GM23338 (cell line): ENCODE measurements at regions not wholly inside any gene's neighbourhood (a gene's known extent, or its start where the extent isn't known, plus 50 kb on each side); places are given as distances from the start of the nearest gene placed in this dataset.

ENCODE experiments used
- ATAC-seq: fragments of 200-7000 bp; cut with Tn5 transposase; 3 replicates; pipeline ENCODE4 v1.9.1; 2020
- DNase-seq: peaks from one replicate; pipeline ENCODE4 v3.0.0-alpha.2; 2015; ENCODE audit warnings: low spot score
- H2AFZ ChIP-seq: fragments of 200-600 bp; sonication (generic); 2 replicates; pipeline ENCODE4 v1.8.0; 2016; ENCODE audit warnings: antibody characterized with exemption, mild to moderate bottlenecking, moderate library complexity
- H3F3A ChIP-seq: fragments of 200-600 bp; sonication (generic); replicated peaks from 2 replicates; pipeline ENCODE4 v1.8.0; 2017; ENCODE audit warnings: antibody characterized with exemption, mixed run types, low read depth
- H3K27ac ChIP-seq: fragments of 200-600 bp; sonication (generic); 2 replicates; pipeline ENCODE4 v1.6.1; 2016; ENCODE audit warnings: low read depth
- H3K27me3 ChIP-seq: fragments of 200-600 bp; sonication (generic); 2 replicates; pipeline ENCODE4 v1.8.0; 2016; ENCODE audit warnings: mild to moderate bottlenecking, mixed run types, moderate library complexity; ENCODE audit not compliant: insufficient read depth
- H3K36me3 ChIP-seq: fragments of 200-600 bp; sonication (generic); 2 replicates; pipeline ENCODE4 v1.8.0; 2016; ENCODE audit warnings: mild to moderate bottlenecking; ENCODE audit not compliant: insufficient read depth
- H3K4me1 ChIP-seq: fragments of 200-600 bp; sonication (generic); 2 replicates; pipeline ENCODE4 v1.8.0; 2016; ENCODE audit warnings: mild to moderate bottlenecking, moderate library complexity; ENCODE audit not compliant: insufficient read depth
- H3K4me2 ChIP-seq: fragments of 200-600 bp; sonication (generic); 2 replicates; pipeline ENCODE4 v1.7.1; 2017; ENCODE audit warnings: mixed run types
- H3K4me3 ChIP-seq: fragments of 200-600 bp; sonication (generic); 2 replicates; pipeline ENCODE4 v1.6.1; 2016; ENCODE audit warnings: mixed run types
- H3K79me2 ChIP-seq: fragments of 200-600 bp; sonication (generic); replicated peaks from 2 replicates; pipeline ENCODE4 v1.8.0; 2017; ENCODE audit warnings: mild to moderate bottlenecking; ENCODE audit not compliant: insufficient read depth
- H3K9me2 ChIP-seq: fragments of 200-600 bp; sonication (generic); 2 replicates; pipeline ENCODE4 v1.8.0; 2017; ENCODE audit not compliant: insufficient read depth
- H4K20me1 ChIP-seq: fragments of 200-600 bp; sonication (generic); replicated peaks from 2 replicates; pipeline ENCODE4 v1.8.0; 2017; ENCODE audit warnings: mild to moderate bottlenecking; ENCODE audit not compliant: insufficient read depth
- H3K27ac Mint-ChIP-seq: 2 replicates; pipeline ENCODE4 v1.8.0; 2020; ENCODE audit warnings: inconsistent platforms, mild to moderate bottlenecking, moderate library complexity, mixed read lengths
- H3K27me3 Mint-ChIP-seq: 3 replicates; pipeline ENCODE4 v1.8.0; 2022; ENCODE audit warnings: low read depth, mild to moderate bottlenecking, moderate library complexity, mixed read lengths, inconsistent platforms; ENCODE audit not compliant: insufficient read depth, poor library complexity
- H3K36me3 Mint-ChIP-seq: 3 replicates; pipeline ENCODE4 v1.8.0; 2021; ENCODE audit warnings: low read depth, mild to moderate bottlenecking, inconsistent platforms, moderate library complexity, mixed read lengths
- H3K4me1 Mint-ChIP-seq: 3 replicates; pipeline ENCODE4 v1.8.0; 2020; ENCODE audit warnings: mild to moderate bottlenecking, inconsistent platforms, mixed read lengths
- H3K4me3 Mint-ChIP-seq: 3 replicates; pipeline ENCODE4 v1.8.0; 2021; ENCODE audit warnings: moderate library complexity, mild to moderate bottlenecking, inconsistent platforms, mixed read lengths
- H3K9me3 Mint-ChIP-seq: 3 replicates; pipeline ENCODE4 v1.8.0; 2020; ENCODE audit warnings: moderate library complexity, mild to moderate bottlenecking, inconsistent platforms, mixed read lengths
- CREB1 ChIP-seq: fragments of 250-450 bp; sonication (Bioruptor Pico); IDR thresholded peaks from 2 replicates; pipeline ENCODE4 v1.5.0; 2020; ENCODE audit warnings: low read depth, mild to moderate bottlenecking, moderate library complexity
- EZH2 ChIP-seq: fragments of 200-600 bp; sonication (generic); IDR thresholded peaks from one replicate; pipeline ENCODE4 v1.8.0; 2017; ENCODE audit warnings: antibody characterized with exemption, mild to moderate bottlenecking, low read depth; ENCODE audit not compliant: unreplicated experiment
- EZH2phosphoT487 ChIP-seq: fragments of 200-600 bp; sonication (generic); IDR thresholded peaks from one replicate; pipeline ENCODE4 v1.8.1; 2018; ENCODE audit warnings: antibody characterized with exemption; ENCODE audit not compliant: unreplicated experiment
- JUNB ChIP-seq: IDR thresholded peaks from one replicate; pipeline ENCODE4 v1.6.1; 2016; ENCODE audit warnings: antibody characterized with exemption; ENCODE audit not compliant: unreplicated experiment
- NANOG ChIP-seq: IDR thresholded peaks from 2 replicates; pipeline ENCODE4 v1.6.1; 2016; ENCODE audit warnings: antibody characterized with exemption, borderline replicate concordance
- POLR2AphosphoS5 ChIP-seq: IDR thresholded peaks from 2 replicates; pipeline ENCODE4 v1.6.1; 2016; ENCODE audit warnings: antibody characterized with exemption, low read depth
- REST ChIP-seq: IDR thresholded peaks from one replicate; pipeline ENCODE4 v1.6.1; 2018; ENCODE audit warnings: antibody characterized with exemption; ENCODE audit not compliant: unreplicated experiment
- STAT1 ChIP-seq: IDR thresholded peaks from one replicate; pipeline ENCODE4 v1.6.1; 2016; ENCODE audit warnings: antibody characterized with exemption; ENCODE audit not compliant: unreplicated experiment
- ZNF114 ChIP-seq: fragments of 250-450 bp; sonication (Bioruptor Pico); IDR thresholded peaks from 2 replicates; pipeline ENCODE4 v1.5.0; 2020; ENCODE audit warnings: mild to moderate bottlenecking, moderate library complexity
- ZNF331 ChIP-seq: fragments of 250-450 bp; sonication (Bioruptor Pico); IDR thresholded peaks from 2 replicates; pipeline ENCODE4 v1.5.0; 2020; ENCODE audit warnings: low read depth, mild to moderate bottlenecking, moderate library complexity
- ZNF462 ChIP-seq: fragments of 250-450 bp; sonication (Bioruptor Pico); IDR thresholded peaks from 2 replicates; pipeline ENCODE4 v1.5.0; 2020; ENCODE audit warnings: mild to moderate bottlenecking, moderate library complexity
- TF ChIP-seq, protein P1 (sequence below), 2 experiments: fragments of 200-600 bp in 1 of 2; sonication (generic) in 1 of 2; conservative IDR thresholded peaks; 2 replicates each; pipeline versions ENCODE4 v1.5.1 to v1.6.1; 2016 to 2017; ENCODE audit warnings: antibody characterized with exemption in 2 of 2, low read depth in 2 of 2, mild to moderate bottlenecking in 2 of 2, moderate library complexity in 1 of 2
- TF ChIP-seq, protein P2 (sequence below): IDR thresholded peaks from 2 replicates; pipeline ENCODE4 v1.6.1; 2016; ENCODE audit warnings: antibody characterized with exemption

DNA sequence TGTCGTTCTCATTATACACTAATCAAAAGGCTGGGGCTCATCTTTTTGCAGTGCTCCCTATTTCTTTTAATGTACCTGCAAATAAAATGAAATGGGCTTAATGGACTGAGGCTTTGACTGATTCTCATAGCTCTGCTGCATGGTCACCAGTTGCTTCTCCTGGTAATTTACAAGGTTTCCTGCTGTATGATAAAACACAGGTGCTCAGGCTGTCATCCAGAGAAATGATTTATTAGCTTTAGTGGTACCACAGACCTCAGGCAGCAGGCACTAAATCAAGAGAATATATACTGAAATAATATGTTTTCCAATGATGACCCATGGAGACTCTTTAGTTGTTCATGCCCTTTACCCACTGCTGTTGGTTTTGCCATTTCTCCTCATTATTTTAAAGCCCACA is 137.7 kb downstream of the C4orf33 start:
- Mint-ChIP-seq H3K4me1 (peaks cover 3% of the 10 kb centered on the region; the same call in 2 of the 3 replicates), H3K4me3 (no peak overlapping the region), H3K27me3 (no peaks in the 10 kb centered on the region), H3K27ac (no peak overlapping the region), H3K36me3 (no peaks in the 10 kb centered on the region), H3K9me3 (no peaks in the 10 kb centered on the region)
- no peaks in the 10 kb centered on the region for H3K79me2 ChIP-seq
- no peak for ATAC-seq
- H3K4me3 ChIP-seq = no peak overlapping the region
- no peak overlapping the region for H3K27ac ChIP-seq
- TF ChIP-seq, protein P1, sequence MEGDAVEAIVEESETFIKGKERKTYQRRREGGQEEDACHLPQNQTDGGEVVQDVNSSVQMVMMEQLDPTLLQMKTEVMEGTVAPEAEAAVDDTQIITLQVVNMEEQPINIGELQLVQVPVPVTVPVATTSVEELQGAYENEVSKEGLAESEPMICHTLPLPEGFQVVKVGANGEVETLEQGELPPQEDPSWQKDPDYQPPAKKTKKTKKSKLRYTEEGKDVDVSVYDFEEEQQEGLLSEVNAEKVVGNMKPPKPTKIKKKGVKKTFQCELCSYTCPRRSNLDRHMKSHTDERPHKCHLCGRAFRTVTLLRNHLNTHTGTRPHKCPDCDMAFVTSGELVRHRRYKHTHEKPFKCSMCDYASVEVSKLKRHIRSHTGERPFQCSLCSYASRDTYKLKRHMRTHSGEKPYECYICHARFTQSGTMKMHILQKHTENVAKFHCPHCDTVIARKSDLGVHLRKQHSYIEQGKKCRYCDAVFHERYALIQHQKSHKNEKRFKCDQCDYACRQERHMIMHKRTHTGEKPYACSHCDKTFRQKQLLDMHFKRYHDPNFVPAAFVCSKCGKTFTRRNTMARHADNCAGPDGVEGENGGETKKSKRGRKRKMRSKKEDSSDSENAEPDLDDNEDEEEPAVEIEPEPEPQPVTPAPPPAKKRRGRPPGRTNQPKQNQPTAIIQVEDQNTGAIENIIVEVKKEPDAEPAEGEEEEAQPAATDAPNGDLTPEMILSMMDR (conservative IDR thresholded peaks at IDR 0.05; ENCODE audit: low read depth in 2 of 2) = no peak
- TF ChIP-seq STAT1 = no peak
- TF ChIP-seq EZH2phosphoT487 = no peak
- no peak for TF ChIP-seq ZNF462 (CRISPR knock-in tag)
- TF ChIP-seq NANOG = no peak
- TF ChIP-seq EZH2 = no peak
- TF ChIP-seq, protein P2, sequence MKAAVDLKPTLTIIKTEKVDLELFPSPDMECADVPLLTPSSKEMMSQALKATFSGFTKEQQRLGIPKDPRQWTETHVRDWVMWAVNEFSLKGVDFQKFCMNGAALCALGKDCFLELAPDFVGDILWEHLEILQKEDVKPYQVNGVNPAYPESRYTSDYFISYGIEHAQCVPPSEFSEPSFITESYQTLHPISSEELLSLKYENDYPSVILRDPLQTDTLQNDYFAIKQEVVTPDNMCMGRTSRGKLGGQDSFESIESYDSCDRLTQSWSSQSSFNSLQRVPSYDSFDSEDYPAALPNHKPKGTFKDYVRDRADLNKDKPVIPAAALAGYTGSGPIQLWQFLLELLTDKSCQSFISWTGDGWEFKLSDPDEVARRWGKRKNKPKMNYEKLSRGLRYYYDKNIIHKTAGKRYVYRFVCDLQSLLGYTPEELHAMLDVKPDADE = no peak
- TF ChIP-seq CREB1 (CRISPR knock-in tag) = no peak
- TF ChIP-seq ZNF331 = no peak
- no peak for TF ChIP-seq JUNB
- no peak for TF ChIP-seq POLR2AphosphoS5
- TF ChIP-seq ZNF114 (CRISPR knock-in tag) = no peak
- no peak for TF ChIP-seq REST
- H3F3A ChIP-seq = no peaks in the 10 kb centered on the region
- DNase-seq = no peak
- no peaks in the 10 kb centered on the region for H3K27me3 ChIP-seq
- no peak overlapping the region for H2AFZ ChIP-seq
- 0 out of 2 replicates have a peak, but pooled peaks cover 4% of the 10 kb centered on the region for H3K9me2 ChIP-seq
- no peaks in the 10 kb centered on the region for H3K36me3 ChIP-seq
- no peaks in the 10 kb centered on the region for H4K20me1 ChIP-seq
- H3K4me1 ChIP-seq = no peaks in the 10 kb centered on the region
- H3K4me2 ChIP-seq = no peak overlapping the region
